ENCODE measurements at regions not wholly inside any gene's neighbourhood (a gene's known extent, or its start where the extent isn't known, plus 50 kb on each side); places are given as distances from the start of the nearest gene placed in this dataset.

GRCh38 chr2:175540421-175540820, 358.9 kb upstream of the ATP5MC3 start:
- TF ChIP-seq GATA3 (IDR thresholded peaks at IDR 0.05; ENCODE audit: low read depth, low read length), result no peak
- TF ChIP-seq GATA2 (IDR thresholded peaks at IDR 0.05; ENCODE audit: low read depth, low read length), result no peak

Measured in SH-SY5Y (cell line).